DND-41 (cell line): ENCODE measurements at regions not wholly inside any gene's neighbourhood (a gene's known extent, or its start where the extent isn't known, plus 50 kb on each side); places are given as distances from the start of the nearest gene placed in this dataset.

Source experiments
- EZH2 ChIP-seq: IDR thresholded peaks from 3 replicates; pipeline ENCODE4 v1.6.1; 2012; ENCODE audit warnings: borderline replicate concordance, low read depth, mild to moderate bottlenecking, moderate library complexity, low read length, inconsistent platforms; ENCODE audit not compliant: severe bottlenecking
- TF ChIP-seq, protein P1 (sequence below): IDR thresholded peaks from 2 replicates; pipeline ENCODE4 v1.5.1; 2012; ENCODE audit warnings: borderline replicate concordance, low read length, moderate library complexity, mild to moderate bottlenecking; ENCODE audit not compliant: poor library complexity, severe bottlenecking; ENCODE audit errors: extremely low read depth

DNA sequence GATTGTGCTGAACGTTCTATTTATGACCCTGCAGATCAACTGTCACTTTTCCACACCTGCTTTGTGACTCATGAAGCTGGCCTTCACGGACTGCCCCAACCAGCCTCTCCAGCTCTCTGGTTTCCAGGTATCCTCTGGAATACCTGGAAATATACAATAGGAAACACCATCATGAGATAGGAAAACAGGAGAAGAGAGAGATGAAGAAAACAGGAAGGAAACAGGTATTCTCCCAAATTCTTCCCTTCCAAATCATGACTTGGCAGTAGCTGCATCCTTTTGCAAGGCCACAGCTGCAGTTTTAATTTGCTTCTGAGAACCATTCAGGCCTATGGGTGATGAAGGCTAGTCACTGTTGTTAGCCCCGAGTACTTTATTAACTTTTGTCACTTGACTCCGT is 909.1 kb downstream of the EPHA3 start:
- TF ChIP-seq, protein P1, sequence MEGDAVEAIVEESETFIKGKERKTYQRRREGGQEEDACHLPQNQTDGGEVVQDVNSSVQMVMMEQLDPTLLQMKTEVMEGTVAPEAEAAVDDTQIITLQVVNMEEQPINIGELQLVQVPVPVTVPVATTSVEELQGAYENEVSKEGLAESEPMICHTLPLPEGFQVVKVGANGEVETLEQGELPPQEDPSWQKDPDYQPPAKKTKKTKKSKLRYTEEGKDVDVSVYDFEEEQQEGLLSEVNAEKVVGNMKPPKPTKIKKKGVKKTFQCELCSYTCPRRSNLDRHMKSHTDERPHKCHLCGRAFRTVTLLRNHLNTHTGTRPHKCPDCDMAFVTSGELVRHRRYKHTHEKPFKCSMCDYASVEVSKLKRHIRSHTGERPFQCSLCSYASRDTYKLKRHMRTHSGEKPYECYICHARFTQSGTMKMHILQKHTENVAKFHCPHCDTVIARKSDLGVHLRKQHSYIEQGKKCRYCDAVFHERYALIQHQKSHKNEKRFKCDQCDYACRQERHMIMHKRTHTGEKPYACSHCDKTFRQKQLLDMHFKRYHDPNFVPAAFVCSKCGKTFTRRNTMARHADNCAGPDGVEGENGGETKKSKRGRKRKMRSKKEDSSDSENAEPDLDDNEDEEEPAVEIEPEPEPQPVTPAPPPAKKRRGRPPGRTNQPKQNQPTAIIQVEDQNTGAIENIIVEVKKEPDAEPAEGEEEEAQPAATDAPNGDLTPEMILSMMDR = no peak
- no peak for TF ChIP-seq EZH2
